Epidermal melanocyte (primary cell): ENCODE measurements at regions not wholly inside any gene's neighbourhood (a gene's known extent, or its start where the extent isn't known, plus 50 kb on each side); places are given as distances from the start of the nearest gene placed in this dataset.
A peak's percentile ranks its signal among the peaks of the same experiment; 100 is the strongest.

ENCODE experiments used
- DNase-seq: peaks from one replicate; pipeline ENCODE4 v3.0.0; 2011; ENCODE audit warnings: low spot score; ENCODE audit not compliant: insufficient read length

DNA sequence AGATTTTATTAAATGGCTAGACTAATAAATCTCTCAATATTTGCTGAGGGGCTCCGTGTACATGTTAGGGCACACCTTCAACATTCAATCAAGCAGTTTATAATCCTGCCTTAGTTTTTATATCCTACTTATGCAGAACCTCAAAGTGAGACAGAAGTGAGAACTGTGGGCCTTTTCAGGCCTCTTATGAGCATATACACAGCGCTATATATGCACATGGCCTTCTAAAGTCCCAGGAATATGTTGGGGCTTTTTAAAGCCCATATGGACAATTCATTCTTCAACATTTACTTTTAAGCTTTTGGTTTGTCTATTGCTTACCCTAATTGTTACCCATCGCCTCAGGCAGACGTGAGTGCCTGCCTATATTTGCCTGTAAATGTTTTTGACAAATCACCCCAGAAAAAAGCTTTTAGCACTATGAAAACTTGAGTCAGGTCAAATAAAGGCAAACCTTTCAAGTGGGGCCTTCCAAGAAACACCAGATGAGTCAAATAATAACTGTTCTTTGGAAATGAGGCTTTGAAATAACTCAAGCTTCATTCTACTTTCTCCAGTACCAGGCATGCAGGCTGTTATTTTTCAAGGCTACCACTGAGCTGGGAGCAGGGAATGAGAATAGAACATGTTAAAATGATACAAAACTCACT lies 58.2 kb downstream of the ESM1 start:
- no peak for DNase-seq

DNA sequence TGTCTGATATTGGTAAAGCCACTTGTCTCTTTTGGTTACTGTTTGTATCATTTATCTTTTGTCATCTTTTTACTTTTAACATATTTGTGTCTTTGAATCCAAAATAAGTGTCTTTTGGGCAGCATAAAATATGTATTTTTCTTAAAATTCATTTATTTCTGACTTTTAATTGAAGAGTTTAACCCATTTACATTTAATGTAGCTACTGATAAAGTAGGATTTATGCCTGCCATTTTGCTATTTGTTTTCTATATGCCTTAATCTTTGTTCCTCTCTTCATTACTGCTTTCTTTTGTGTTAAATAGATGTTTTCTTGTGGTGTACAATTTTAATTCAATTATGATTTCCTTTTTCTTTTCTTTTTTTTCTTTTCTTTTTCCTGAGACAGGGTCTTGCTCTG lies 60.9 kb downstream of the ESM1 start:
- no peak for DNase-seq

DNA sequence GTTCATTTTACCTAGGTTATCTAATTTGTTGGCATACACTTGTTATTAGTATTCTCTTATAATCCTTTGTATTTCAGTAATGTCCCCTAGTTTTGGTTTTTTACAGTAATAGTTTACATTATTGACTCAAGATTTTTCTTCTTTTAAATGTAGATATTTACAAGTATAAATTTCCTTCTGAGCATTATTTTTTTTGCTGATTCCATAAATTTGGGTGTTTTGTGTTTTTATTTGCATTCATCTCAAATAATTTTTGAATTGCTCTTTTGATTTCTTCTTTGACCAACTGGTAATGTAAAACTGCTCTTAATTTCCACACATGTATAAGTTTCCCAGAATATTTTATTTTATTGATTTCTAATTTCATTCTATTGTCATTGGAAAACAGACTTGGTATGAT lies 68.1 kb downstream of the ESM1 start:
- no peak for DNase-seq

DNA sequence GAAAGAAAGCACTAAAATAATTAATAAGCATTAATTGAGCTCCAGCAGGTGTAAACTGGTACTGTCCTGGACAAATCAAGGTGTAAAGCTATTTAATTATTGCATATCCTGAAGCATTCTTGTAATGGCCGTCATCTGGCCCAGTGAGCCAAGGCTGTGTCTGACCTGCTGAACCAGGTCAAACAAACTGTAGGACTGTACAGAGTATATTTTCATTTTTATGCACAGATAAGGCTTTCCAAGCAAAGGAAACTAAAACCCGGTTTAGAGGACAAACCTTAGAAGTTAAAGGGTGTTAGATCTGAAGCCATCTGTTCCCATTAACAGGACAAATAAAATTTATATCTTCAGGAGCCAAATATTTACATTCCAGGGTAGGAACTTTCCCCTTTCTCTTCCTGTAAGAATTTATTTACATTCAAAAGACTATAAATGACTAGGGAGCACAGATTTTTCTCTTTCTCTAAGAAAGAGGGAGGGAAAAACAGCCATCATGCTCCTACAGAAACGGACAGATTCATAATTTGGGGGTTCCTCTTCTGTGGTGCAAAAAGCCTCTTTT lies 69.8 kb downstream of the ESM1 start:
- no peak for DNase-seq

DNA sequence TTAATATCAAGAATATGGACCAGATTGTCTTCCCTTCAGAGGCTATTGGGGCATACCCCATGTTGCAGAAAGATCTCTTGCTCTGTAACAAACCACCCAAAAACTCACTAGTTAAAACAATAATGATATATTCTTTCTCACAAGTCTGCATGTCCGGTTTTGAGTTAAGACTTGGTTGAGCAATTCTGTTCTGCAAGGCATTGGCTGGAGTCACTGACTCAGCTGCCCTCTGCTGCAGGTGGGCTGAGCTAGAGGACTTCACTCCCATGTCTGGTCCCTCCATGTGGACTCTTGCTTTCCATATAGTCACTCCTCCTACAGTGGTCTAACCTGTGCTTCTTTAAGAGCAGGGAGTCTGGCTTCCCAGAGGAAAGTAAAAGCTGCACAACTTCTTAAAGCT lies 73.4 kb downstream of the ESM1 start:
- DNase-seq = no peak

DNA sequence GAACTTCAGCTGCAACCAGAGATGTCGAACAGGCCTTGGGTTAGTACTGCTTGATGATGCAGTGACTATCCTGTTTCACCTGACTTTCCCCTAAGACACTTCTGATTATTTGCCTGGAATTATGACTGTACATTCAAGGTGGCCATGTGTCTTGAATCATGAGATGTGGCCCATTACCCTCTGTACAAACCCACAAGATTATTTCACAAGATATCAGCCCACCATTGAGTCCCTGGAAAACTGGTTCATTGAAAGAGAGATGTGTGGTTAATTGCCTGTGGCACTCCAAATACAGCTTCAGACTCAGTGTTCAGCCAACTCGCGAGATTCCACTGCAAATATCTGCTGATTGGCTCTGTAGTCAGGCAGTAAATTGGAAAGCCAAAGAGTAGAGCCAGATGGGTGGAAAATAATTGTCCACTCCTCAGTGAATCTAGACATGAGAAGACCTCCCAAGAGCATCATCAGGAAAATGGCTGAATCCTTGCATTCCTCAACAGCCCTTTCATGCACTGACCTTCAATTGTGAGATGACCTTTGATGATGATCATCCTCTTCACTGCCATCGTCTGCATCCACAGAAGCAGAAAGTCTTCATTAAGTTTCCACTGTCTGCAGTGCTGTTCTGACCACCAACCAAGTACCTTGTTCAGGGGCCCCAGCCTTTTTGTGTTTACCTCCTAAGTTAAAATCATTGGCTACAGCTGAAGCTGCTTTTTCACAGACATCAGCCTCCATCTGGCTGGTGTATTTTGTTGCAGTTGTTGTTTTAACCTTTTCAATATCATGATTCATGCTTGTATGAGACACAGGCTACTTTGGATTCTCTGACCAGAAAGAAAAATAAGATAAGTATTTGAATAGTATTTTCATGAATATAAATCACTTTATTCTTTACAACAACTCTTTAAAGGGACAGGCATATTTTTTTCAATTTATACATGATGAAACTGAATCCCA lies 75.2 kb downstream of the ESM1 start:
- DNase-seq = no peak

DNA sequence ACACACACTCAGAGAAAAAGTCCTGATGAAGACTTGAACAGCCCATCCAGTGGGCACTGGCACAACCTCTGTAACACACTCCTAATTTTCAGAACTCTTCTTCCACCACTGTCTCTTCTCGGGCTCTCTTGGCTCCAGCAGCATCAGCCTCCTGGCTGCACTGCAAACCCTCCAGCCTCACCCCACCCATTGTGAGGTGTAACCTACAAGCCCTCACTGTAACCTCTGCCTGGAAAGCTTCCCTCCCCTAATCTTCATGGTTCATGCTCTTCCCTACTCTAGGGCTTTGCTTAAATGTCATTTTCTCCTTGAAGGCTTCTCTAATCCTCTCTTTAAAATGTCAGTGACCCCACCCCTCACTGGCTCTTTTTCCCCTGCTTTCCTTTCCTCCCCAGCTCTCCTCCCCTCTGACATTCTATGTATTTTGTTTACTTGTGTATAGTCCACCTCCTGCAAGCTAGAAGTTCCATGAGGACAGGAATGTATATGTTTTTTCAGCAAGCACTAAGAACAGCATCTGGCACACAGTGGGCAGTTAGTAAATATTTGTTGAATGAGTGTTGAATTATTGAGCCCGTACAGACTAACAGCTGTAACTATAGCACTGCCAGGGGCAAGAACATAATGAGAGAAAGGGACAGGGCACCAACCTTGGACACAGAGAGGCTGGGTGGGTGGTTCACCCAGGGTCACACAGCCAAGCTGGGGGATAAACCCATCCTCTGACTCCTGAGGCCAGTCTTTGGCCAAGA lies 76.4 kb downstream of the ESM1 start:
- no peak for DNase-seq

DNA sequence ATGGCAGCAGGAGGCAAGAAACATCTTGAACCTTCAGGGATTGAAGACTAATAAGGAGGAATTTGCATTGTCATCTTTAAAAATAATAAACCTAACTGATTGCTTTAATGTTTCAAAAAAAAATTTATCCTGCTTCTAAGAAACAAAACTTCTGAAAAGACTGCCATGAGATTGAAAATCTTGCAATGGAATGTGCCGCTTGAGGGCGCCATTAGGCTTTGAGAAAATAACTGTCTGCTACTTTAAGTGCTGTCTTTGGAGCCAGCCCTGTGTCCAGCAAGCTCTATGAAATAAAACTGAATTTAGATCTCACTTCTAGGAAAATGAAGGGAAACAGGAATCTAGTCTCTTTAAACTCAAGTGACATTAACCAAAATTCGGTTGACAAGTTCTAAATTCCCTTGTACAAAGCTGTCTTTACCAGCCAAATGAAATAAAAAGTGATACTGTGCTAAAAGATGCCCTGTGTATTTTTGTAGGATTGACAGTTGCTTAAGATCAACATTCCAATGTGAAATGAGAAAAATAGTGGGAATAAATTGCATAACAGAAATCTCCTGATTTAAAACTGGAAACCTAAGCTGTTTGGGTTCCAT lies 79.4 kb downstream of the ESM1 start:
- peak; percentile 29 for DNase-seq

DNA sequence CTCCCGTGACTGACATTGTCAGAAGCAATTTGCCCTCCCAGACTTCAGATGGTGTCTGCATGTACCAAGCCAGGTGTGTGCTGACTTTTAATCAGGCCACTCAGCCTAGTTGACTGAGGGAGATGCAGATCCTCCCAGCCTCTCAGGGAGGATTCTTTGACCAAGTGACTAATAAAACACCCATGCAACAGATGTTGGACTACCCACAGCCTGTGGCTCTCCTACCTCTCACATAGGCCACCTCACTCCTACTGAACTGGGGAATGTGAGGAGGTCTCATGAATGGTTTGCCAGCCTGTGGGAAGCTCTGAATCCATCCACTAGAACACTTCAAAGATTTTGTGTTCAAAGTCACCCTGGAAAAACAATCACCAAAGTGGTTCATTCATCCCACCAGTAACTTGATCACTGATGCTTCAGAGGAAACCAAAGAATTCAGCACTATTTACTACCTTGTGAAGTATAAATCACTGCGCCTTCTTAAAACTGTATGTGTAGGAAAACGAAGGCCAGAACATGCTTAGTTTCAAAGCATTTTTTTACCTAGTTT lies 80.1 kb downstream of the ESM1 start:
- DNase-seq = no peak

DNA sequence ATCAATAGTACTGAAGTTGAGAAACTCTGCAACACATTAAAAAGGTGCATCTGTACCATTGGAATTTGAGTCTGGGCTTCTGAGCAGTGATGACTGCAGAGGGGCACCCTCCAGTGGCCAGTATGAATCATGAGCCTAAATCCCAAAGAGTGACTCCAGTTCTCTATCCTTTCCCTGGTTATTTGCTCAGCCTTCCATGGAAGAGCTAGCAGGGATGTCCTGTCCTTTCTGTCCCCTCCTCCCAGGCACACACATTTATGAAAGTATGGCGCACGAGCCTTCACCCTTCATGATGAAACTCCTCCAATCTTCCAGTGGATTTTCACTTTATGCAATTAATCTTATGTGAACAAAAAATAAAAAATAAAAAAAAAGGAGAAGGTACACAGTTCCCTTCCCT lies 81.0 kb downstream of the ESM1 start:
- no peak for DNase-seq

DNA sequence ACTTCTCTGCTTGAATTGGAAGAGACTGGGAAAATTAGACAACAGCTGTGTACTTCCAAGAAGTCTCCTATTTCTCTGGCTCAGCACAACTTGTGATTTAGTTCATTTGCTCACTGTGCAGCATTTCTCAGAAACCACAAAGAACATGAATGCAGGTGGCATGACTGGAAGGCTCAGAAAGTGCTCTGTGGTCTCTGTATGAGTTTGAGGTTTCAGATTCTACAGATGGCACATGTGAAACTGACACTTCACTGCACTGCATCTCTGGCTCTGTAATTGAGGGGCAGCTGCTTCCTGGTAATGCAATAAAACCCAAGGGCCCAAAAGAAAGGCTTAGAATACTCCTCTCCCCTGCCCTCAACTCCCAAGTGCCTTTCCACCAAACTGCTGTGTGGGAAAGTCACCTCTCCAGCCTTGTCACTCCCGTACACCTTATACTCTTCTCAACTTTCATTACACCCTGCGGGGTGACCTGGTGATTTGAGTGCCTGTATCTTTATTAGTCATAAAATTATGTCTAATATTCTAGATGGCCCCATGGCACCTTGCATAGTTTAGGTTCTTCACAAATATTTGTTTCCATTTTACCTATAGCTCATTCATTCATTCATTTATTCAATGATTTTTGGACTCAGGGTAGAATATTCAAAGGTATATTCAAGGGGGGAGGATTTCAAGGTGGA lies 82.5 kb downstream of the ESM1 start:
- no peak for DNase-seq

DNA sequence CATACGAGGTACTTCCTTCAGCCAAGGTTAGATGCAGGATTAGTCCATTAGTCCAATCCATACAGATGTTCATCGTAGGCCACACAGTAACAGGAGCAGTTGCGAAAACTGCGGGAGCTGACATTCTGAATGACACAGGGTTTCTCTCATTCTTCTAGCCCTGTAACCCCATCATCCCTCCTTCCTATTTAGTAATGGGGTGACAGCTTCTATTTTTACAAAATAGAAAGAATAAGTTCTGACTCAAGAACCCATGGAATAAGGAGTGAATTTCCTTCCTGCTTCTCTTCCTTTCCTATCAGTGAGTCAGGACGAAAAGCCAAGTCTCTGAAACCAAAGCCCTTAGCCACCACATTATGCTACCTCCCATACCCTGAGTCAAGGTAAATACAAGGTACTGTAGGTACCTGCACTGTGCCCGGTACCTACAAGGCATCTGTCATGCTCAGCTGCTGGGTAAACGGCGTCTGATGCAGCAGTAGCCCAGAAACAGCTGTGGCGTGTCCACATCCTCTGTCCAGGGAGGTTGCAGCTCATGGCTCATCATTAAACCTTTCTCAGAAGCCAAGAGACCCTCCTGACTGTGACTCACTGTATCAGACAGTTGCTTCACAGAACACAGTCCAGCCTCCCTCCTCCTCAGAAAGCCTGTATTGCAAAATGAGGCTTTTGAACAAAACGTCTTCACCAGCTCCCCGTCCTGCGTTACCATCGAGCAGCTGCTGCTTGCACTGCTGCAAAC lies 84.2 kb downstream of the ESM1 start:
- no peak for DNase-seq

DNA sequence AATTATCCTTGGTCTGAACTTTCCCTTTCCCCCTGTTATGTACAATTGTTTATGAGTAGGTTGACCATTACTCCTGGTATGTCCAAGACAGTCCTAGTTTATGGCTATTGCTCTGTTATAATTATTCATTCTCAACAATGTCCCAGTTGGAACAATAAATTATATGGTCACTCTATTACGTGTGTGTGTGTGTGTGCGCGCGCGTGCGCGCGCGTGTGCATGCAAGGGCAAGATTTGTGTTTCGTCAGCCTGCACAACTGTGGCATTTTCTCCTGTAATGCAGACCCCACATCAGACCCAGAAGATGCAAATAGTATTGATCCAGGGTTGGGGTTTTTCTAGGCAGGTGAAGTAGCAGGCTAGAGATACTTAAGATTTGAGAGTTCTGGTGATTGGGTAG lies 88.4 kb downstream of the ESM1 start:
- no peak for DNase-seq

DNA sequence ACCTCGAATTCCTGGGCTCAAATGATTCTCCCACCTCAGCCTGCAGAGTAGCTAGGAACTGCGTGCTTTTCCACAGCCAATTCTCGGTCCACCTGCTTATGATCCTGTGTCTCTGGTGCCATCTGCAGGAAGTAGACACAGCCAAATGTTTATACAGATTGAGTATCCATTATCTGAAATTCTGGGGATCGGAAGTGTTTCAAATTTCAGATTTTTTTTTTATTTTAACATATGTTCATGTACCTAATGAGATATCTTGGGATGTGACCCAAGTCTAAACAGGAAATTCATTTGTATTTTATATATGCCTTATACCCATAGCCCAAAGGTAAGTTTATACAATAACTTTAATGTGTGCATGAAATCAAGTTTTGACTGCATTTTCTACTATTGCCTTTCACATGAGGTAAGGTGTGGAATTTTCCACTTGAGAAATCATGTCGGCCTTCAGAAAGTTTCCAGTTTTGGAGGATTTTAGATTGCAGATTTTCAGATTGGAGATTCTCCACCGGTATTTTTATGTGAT lies 89.5 kb downstream of the ESM1 start:
- DNase-seq = no peak

DNA sequence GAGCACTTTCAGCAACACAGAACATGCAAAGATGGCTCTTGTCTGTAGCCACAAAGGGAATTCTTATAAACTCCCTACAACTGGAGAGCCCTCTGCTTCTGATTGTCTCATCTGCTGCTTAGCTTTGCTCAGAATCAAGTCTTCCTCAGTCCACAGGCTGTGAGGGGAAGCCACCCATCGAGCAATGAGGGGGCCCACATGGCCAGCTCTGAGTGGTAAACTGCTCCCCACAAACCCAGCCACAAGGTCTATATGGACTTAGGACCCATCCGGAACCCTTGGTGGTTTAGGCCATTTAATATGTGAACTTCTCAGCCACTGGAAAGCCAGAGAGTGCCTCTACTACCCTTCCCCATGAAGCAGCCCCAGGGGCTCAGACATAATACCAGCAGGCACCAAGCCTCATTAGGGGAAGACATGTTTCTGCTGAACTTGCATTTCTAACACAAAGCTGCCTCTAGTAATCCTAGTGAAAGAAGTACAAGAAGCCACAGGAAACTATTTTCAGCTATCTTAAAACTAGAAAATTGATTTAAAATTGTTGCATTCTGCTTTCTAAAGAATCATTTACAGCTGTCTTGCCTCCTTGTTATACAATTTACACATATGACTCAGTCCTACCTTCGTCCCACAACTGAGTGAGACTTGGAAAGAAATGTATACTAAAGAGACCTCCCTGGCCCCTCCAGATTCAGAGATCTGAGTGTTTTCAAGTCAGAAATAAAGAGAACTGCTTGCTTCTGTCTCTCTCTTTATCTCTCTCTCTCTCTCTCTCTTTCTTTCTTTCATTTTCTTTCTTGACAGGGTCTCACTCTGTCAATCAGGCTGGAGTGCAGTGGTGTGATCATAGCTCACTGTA lies 90.2 kb downstream of the ESM1 start:
- DNase-seq = no peak

DNA sequence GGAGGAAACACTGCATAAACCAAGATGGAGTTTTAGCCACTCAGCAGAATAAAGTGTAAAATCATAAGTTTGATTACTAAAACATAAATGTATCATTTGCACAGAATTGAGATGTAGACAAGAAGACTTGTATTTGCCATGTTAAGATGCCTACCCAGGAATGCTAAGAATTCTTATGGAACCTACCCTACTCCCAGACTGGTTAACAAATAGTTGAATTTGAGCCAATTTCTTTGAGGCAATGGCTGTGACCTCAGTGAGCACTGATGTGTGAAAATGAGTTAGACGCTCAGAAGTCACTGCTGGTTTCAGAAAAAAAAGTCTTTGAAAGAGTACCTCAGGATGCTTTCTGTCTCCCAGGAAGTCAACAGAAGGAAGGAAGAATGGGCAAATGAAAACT lies 95.6 kb downstream of the ESM1 start:
- DNase-seq = peak; percentile 72

DNA sequence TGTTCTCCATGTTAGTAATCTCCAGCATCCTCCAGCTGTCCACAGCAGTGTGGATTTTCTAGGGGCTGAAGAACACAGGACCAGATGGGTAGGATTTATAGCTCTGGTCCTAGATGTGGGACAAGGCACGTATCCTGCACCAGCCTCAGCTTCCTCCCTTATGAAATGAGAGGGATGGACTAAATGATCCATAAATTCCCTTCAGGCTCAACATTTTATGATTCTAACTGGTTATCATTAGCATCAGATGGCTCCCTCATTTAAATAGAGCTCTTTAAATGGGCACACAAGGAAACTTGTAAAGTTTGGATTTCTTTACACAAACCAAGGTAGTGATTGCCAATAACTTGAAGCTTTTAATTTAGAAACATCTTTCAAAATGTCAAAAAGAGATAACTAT lies 97.7 kb downstream of the ESM1 start:
- DNase-seq = no peak

DNA sequence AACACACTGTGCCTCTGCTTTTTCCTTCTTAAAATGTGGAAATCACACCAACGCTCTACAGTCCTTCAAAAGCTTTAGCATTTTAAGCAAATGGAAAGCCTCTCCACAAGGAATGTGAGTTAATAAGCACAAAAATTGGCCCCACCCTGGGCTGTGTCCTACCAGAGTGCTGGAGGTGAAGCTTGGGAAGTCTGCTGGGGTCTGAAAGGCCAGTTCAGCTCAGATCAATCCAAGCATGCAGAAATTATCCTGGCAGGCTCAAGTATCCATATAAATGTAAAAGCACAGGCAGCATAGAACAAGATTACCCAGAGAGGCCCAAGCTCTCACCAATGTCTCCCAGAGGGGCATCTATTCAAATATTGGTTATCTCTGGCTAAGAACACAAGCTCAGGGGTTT lies 98.5 kb downstream of the ESM1 start:
- no peak for DNase-seq

DNA sequence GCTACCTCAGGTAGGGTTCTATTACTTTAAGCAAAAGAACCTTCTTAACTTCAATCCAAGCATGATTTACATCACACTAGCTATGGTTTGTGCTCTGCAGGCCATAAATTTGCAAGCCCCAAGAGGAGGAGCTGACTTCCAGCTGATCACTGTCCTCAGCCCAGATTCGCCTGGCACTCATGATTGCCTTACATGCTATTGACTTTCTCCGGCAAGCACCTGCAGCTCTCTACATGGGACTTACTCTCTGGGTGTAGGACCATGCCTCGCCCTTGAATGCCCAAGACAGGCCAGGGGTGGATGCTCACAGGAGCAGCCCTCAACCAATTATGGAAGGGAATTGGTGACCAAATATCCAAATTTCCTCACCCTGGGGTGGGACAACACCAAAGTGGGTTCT lies 99.8 kb downstream of the ESM1 start:
- no peak for DNase-seq
